D721Med (cell line): ENCODE measurements at regions not wholly inside any gene's neighbourhood (a gene's known extent, or its start where the extent isn't known, plus 50 kb on each side); places are given as distances from the start of the nearest gene placed in this dataset.

Experiments used
- DNase-seq: peaks from one replicate; pipeline ENCODE4 v3.0.0; 2011; ENCODE audit warnings: low spot score; ENCODE audit not compliant: insufficient read length
- FAIRE-seq: peaks from 2 replicates; lab custom pipeline; 2011; peaks lifted over from hg19 to GRCh38; lab: Jason Lieb, UNC
- TF ChIP-seq, protein P1 (sequence below): IDR thresholded peaks from 2 replicates; pipeline ENCODE4 v1.5.1; 2012; ENCODE audit warnings: mild to moderate bottlenecking, control low read depth; ENCODE audit not compliant: insufficient read depth; ENCODE audit errors: missing control alignments

DNA sequence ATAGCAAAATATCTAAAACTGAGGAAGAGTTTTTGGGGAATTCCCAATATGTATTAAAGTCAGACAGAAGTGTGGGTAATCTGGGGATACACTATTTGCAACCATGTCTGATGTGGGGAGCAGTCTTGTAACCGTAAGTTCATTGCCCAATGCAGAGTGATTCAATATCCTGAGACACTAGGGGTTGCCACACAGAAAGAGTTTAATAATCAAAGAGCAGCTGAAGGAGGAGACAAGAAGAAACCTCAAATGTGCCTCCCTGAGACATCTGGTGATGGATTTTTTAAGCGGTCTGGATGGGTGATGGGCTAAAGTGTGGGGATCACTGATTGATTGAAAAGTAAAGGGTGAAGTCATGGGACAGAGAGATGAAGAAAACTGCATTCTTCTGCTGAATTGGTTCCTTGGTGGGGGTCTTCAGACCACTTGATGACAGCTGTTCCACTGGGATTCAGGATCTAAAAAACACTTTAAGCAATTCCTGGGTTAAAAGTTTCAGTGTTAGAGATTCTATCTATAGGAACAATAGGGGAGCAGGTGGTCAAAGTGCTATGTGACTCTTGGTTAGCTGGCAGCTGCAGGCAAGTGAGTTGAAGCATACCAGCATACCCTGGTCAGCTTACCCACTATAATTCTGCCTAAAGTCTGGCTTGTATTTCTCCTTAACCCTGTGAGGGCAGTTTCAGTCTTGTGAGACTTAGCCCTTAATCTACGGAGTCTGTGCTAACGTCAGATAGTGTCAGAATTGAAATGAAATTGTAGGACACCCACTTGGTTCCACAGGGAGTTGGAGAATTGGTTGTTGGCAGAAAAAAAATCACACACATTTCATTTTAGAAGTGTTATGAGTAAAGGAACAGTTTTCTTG, 425.9 kb upstream of the TGFBR2 start:
- FAIRE-seq (no peak), DNase-seq (no peak)
- TF ChIP-seq, protein P1, sequence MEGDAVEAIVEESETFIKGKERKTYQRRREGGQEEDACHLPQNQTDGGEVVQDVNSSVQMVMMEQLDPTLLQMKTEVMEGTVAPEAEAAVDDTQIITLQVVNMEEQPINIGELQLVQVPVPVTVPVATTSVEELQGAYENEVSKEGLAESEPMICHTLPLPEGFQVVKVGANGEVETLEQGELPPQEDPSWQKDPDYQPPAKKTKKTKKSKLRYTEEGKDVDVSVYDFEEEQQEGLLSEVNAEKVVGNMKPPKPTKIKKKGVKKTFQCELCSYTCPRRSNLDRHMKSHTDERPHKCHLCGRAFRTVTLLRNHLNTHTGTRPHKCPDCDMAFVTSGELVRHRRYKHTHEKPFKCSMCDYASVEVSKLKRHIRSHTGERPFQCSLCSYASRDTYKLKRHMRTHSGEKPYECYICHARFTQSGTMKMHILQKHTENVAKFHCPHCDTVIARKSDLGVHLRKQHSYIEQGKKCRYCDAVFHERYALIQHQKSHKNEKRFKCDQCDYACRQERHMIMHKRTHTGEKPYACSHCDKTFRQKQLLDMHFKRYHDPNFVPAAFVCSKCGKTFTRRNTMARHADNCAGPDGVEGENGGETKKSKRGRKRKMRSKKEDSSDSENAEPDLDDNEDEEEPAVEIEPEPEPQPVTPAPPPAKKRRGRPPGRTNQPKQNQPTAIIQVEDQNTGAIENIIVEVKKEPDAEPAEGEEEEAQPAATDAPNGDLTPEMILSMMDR, result no peak

DNA sequence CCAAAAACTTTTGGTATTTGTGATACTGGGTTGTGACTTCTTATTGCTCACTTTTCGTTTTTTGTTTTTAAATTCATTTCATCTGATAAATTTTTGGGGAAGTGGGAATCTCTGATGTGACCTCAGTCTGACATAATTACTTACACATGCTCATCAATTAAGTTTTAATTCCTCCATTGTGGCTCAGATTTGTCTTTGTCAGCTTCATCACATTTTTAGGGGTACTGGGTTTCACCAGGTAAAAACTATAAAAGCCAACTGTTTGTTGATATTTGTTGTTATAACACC, 425.3 kb upstream of the TGFBR2 start:
- TF ChIP-seq, protein P1, result no peak

DNA sequence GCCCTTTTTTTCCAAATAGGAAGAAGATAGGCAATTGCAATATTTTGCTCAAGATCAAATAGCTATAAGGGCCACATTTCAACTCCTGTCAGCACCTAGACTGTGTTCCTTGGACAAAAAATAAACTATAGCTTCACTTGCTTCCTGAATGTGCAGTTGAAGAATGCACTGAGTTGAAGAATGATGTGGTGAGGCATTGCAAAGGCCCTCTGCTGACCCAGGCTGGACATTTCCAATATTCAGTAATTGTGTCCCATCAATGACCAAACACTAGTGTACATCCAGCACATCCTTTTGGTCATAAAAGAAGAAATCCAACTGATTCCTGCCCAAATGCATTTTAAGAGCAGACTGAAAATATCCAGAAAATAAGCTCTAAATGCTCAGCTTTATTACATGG, 424.8 kb upstream of the TGFBR2 start:
- FAIRE-seq (no peak), DNase-seq (no peak)
- TF ChIP-seq, protein P1, result no peak

More for the DNA sequence above, 425.3 kb upstream of the TGFBR2 start:
- DNase-seq (no peak), FAIRE-seq (no peak)

DNA sequence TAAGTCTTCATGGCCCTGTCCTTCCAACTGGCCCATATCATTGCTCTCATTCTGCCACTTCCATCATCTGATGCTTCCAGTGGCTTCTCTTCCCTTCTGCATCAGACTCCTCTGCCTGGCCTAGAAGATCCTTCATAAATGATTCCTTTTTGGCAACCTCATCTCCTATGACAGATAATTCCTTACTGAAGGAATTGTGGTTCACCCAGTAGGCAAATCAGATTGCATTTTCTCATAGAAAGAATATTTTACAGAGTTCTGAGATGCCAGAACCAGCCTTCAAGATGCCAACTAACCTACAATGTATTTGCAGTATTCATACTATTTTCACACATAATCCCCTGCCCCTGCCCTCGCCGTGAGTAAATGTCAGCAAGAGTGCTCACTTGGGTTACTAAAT, 423.0 kb upstream of the TGFBR2 start:
- FAIRE-seq (no peak), DNase-seq (no peak)
- TF ChIP-seq, protein P1, result no peak

DNA sequence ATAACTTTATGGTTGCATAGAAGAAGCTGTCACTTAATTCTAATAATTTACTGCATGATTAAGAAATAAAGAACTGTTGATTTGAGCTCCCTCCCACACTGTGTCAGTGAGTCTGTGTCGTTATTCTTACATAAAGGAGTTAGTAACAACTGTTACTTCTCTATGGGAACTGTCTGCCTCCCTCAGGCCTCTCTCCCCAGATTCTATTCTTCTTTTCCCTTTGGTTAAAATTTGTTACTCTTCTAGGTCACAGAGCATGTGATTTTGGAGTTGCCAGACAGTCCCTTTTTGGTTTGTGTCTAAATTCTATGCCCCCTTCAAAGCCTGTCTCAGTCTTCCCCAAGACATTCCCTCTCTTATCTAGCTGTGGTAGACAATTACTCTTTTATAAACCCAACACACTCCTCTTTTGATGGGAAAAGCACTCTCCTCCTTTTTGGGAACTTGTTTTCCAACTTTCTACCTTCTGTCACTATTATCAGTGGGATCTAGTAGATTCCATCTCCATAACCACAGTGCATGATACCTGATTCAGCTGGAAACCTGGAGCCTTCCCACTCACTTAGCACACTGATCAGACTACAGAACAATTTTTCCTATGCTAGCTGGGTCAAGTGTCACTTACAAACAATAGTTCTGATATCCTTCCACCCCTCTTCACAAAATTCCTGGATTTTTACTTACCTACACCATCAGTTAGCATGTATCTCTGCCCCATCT, 422.1 kb upstream of the TGFBR2 start:
- TF ChIP-seq, protein P1, result no peak
- DNase-seq (no peak), FAIRE-seq (no peak)

DNA sequence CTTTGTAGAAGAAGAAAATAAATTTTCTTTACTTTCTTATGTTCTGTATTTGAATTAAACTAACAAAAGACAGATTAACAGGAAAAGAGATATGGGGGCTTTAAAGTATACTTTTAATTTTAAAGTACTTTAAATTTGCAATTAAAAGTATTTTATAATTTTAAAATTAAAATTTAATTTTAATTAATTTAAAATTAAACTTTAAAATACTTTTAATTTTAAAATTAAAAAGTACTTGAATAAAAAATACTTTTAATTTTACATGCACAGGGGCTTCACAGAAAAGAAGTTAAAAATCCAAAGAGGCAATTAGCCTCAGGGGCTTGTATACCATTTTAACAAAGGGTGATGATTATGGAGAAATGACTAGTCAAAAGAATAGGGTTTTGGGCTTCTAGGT, 420.5 kb upstream of the TGFBR2 start:
- DNase-seq (no peak), FAIRE-seq (no peak)
- TF ChIP-seq, protein P1, result no peak
